ENCODE measurements at regions not wholly inside any gene's neighbourhood (a gene's known extent, or its start where the extent isn't known, plus 50 kb on each side); places are given as distances from the start of the nearest gene placed in this dataset.

- TF ChIP-seq CTCF (IDR thresholded peaks at IDR 0.05) (peak in 3 of 6 experiments; percentile 16 to 23 (median 21)), POLR2A (IDR thresholded peaks at IDR 0.05) (no peak)
Measured at GRCh38 chr4:102420563-102421398, 75.5 kb upstream of the SLC39A8 start.
